H9 (cell line): ENCODE measurements at regions not wholly inside any gene's neighbourhood (a gene's known extent, or its start where the extent isn't known, plus 50 kb on each side); places are given as distances from the start of the nearest gene placed in this dataset.

Experiments used
- DNase-seq: peaks from one replicate; pipeline ENCODE4 v3.0.0-alpha.2; 2017
- H2AFZ ChIP-seq: one replicate; pipeline ENCODE4 v1.6.1; 2013; ENCODE audit warnings: mild to moderate bottlenecking, low read length, control low read depth, moderate library complexity
- H2AK5ac ChIP-seq: 2 replicates; pipeline ENCODE4 v1.6.1; 2013; ENCODE audit warnings: low read length, control low read depth, mixed read lengths; ENCODE audit not compliant: insufficient read length
- H2BK120ac ChIP-seq: one replicate; pipeline ENCODE4 v1.6.1; 2013; ENCODE audit warnings: low read depth, mild to moderate bottlenecking, low read length, control low read depth, inconsistent platforms; ENCODE audit not compliant: poor library complexity, severe bottlenecking
- H2BK12ac ChIP-seq: 2 replicates; pipeline ENCODE4 v1.6.1; 2013; ENCODE audit warnings: low read length, control low read depth, mixed read lengths, low read depth; ENCODE audit not compliant: insufficient read length
- H2BK15ac ChIP-seq: 2 replicates; pipeline ENCODE4 v1.6.1; 2013; ENCODE audit warnings: low read depth, low read length, control low read depth
- H2BK20ac ChIP-seq: one replicate; pipeline ENCODE4 v1.6.1; 2013; ENCODE audit warnings: low read depth, mild to moderate bottlenecking, low read length, control low read depth, inconsistent platforms; ENCODE audit not compliant: poor library complexity, severe bottlenecking
- H2BK5ac ChIP-seq: 2 replicates; pipeline ENCODE4 v1.6.1; 2013; ENCODE audit warnings: low read length, control low read depth, mixed read lengths; ENCODE audit not compliant: insufficient read length
- H3K14ac ChIP-seq: 2 replicates; pipeline ENCODE4 v1.6.1; 2013; ENCODE audit warnings: low read length, control low read depth; ENCODE audit not compliant: insufficient read depth
- H3K18ac ChIP-seq: 2 replicates; pipeline ENCODE4 v1.6.1; 2013; ENCODE audit warnings: low read depth, mild to moderate bottlenecking, mixed read lengths, low read length, control low read depth; ENCODE audit not compliant: insufficient read length
- H3K23ac ChIP-seq: 2 replicates; pipeline ENCODE4 v1.6.1; 2013; ENCODE audit warnings: low read length, control low read depth, mixed read lengths, low read depth; ENCODE audit not compliant: insufficient read length
- H3K23me2 ChIP-seq: 2 replicates; pipeline ENCODE4 v1.6.1; 2013; ENCODE audit warnings: low read depth, mild to moderate bottlenecking, mixed read lengths, low read length, control low read depth; ENCODE audit not compliant: insufficient read length, poor library complexity, severe bottlenecking
- H3K27ac ChIP-seq: 2 replicates; pipeline ENCODE4 v1.5.1; 2013; ENCODE audit warnings: low read length, control low read depth, mixed read lengths, low read depth; ENCODE audit not compliant: insufficient read length
- H3K27me3 ChIP-seq: 2 replicates; pipeline ENCODE4 v1.6.1; 2013; ENCODE audit warnings: low read length, control low read depth, inconsistent platforms; ENCODE audit not compliant: insufficient read depth
- H3K4ac ChIP-seq: 2 replicates; pipeline ENCODE4 v1.6.1; 2013; ENCODE audit warnings: low read depth, mild to moderate bottlenecking, control low read depth, inconsistent platforms, low read length, moderate library complexity
- H3K4me1 ChIP-seq: 2 replicates; pipeline ENCODE4 v1.6.1; 2013; ENCODE audit warnings: low read length, control low read depth, inconsistent platforms; ENCODE audit not compliant: insufficient read depth
- H3K4me2 ChIP-seq: 2 replicates; pipeline ENCODE4 v1.6.1; 2013; ENCODE audit warnings: low read length, control low read depth, mixed read lengths; ENCODE audit not compliant: insufficient read length, insufficient read depth
- H3K56ac ChIP-seq: 2 replicates; pipeline ENCODE4 v1.6.1; 2013; ENCODE audit warnings: low read depth, mild to moderate bottlenecking, mixed read lengths, low read length, control low read depth; ENCODE audit not compliant: insufficient read length
- H3K79me1 ChIP-seq: 2 replicates; pipeline ENCODE4 v1.6.1; 2013; ENCODE audit warnings: low read depth, mild to moderate bottlenecking, moderate library complexity, low read length, control low read depth, inconsistent platforms; ENCODE audit not compliant: insufficient read depth, poor library complexity, severe bottlenecking
- H3K79me2 ChIP-seq: 2 replicates; pipeline ENCODE4 v1.6.1; 2013; ENCODE audit warnings: low read length, control low read depth, inconsistent platforms; ENCODE audit not compliant: insufficient read depth
- H3K9ac ChIP-seq: 2 replicates; pipeline ENCODE4 v1.6.1; 2013; ENCODE audit warnings: low read length, control low read depth, mixed read lengths; ENCODE audit not compliant: insufficient read length; ENCODE audit errors: extremely low read depth
- H3K9me3 ChIP-seq: one replicate; pipeline ENCODE4 v1.6.1; 2013; ENCODE audit warnings: low read depth, low read length, inconsistent platforms; ENCODE audit not compliant: control insufficient read depth
- H3T11ph ChIP-seq: one replicate; pipeline ENCODE4 v1.6.1; 2013; ENCODE audit warnings: mild to moderate bottlenecking, low read length, control low read depth, inconsistent platforms
- H4K20me1 ChIP-seq: one replicate; pipeline ENCODE4 v1.6.1; 2013; ENCODE audit not compliant: control insufficient read depth, insufficient read length, insufficient read depth
- H4K5ac ChIP-seq: 2 replicates; pipeline ENCODE4 v1.6.1; 2013; ENCODE audit warnings: low read depth, mild to moderate bottlenecking, mixed read lengths, low read length, control low read depth; ENCODE audit not compliant: insufficient read length
- H4K8ac ChIP-seq: replicated peaks from 2 replicates; pipeline ENCODE4 v1.6.1; 2013; ENCODE audit warnings: low read length, control low read depth, mixed read lengths, low read depth; ENCODE audit not compliant: insufficient read length
- H4K91ac ChIP-seq: 2 replicates; pipeline ENCODE4 v1.6.1; 2013; ENCODE audit warnings: low read depth, mild to moderate bottlenecking, moderate library complexity, mixed read lengths, low read length, control low read depth; ENCODE audit not compliant: insufficient read length
- H3K27ac Mint-ChIP-seq, 3 experiments: 2 replicates in 2 of 3; 3 replicates in 1 of 3; pipeline ENCODE4 v1.8.0; 2020 to 2021; ENCODE audit warnings: mixed read lengths in 3 of 3, mild to moderate bottlenecking in 1 of 3, moderate library complexity in 1 of 3
- H3K27me3 Mint-ChIP-seq: 2 replicates; pipeline ENCODE4 v1.8.0; 2021; ENCODE audit warnings: low read depth, mild to moderate bottlenecking, moderate library complexity, mixed read lengths
- H3K36me3 Mint-ChIP-seq, 3 experiments: 2 replicates in 2 of 3; 3 replicates in 1 of 3; pipeline ENCODE4 v1.8.0; 2020 to 2021; ENCODE audit warnings: low read depth in 3 of 3, mixed read lengths in 3 of 3; ENCODE audit not compliant: insufficient read depth in 1 of 3
- H3K4me1 Mint-ChIP-seq, 2 experiments: 2 replicates each; pipeline ENCODE4 v1.8.0; 2020; ENCODE audit warnings: mixed read lengths in 2 of 2
- H3K4me3 Mint-ChIP-seq, 2 experiments: 2 replicates in 1 of 2; 3 replicates in 1 of 2; pipeline ENCODE4 v1.8.0; 2020 to 2021; ENCODE audit warnings: mild to moderate bottlenecking in 2 of 2, mixed read lengths in 2 of 2, moderate library complexity in 1 of 2
- H3K9me3 Mint-ChIP-seq, 2 experiments: 2 replicates in 1 of 2; 3 replicates in 1 of 2; pipeline ENCODE4 v1.8.0; 2020; ENCODE audit warnings: mild to moderate bottlenecking in 2 of 2, mixed read lengths in 2 of 2, moderate library complexity in 1 of 2
- WGBS: extraction: QIAGEN DNeasy Blood & Tissue Kit; methylation state at CpG from one replicate; pipeline ENCODE4 v1.1.7; 2013; ENCODE audit warnings: missing lambda C conversion rate, low lambda C conversion rate, mixed read lengths; ENCODE audit not compliant: insufficient read length; ENCODE audit errors: extremely low coverage; 5-methylcytosine and 5-hydroxymethylcytosine counted together
- TF ChIP-seq, protein P1 (sequence below): fragments of 200-600 bp; sonication (generic); conservative IDR thresholded peaks from 3 replicates; pipeline ENCODE4 v1.8.0; 2021; ENCODE audit warnings: antibody characterized with exemption, mild to moderate bottlenecking

GRCh38 chr6:105995391-105995865, 90.7 kb upstream of the PRDM1 start:
- Mint-ChIP-seq H3K27ac (no peak overlapping the region), H3K36me3 (no peaks in the 10 kb centered on the region), H3K27me3 (peaks cover 78% of the 10 kb centered on the region), H3K4me3 (peak overlapping the region; percentile 78 to 89), H3K4me1 (peaks cover 28 to 30% of the 10 kb centered on the region in 2 experiments), H3K9me3 (peaks cover 4 to 7% of the 10 kb centered on the region in 2 experiments; a peak in 3 of 5 replicates)
- Histone ChIP-seq H3K4me2 (peak overlapping the region; percentile 87), H3K23me2 (peaks cover 28% of the 10 kb centered on the region), H4K8ac (no peak overlapping the region), H2AK5ac (no peak overlapping the region), H3K27me3 (peaks cover 49% of the 10 kb centered on the region), H4K20me1 (peaks cover 2% of the 10 kb centered on the region), H3K4ac (no peak overlapping the region), H3K23ac (no peak overlapping the region), H3K9ac (no peak overlapping the region), H3K79me2 (no peaks in the 10 kb centered on the region), H4K5ac (no peak overlapping the region), H4K91ac (no peak overlapping the region), H2AFZ (no peak overlapping the region), H3K9me3 (no peaks in the 10 kb centered on the region), H2BK120ac (no peak overlapping the region), H3K18ac (no peak overlapping the region), H2BK15ac (no peak overlapping the region), H3K14ac (no peak overlapping the region), H2BK20ac (no peak overlapping the region), H3K27ac (no peak overlapping the region), H3T11ph (no peak overlapping the region), H3K79me1 (no peaks in the 10 kb centered on the region), H2BK12ac (no peak overlapping the region), H2BK5ac (no peak overlapping the region), H3K4me1 (peaks cover 4% of the 10 kb centered on the region; the same call in 1 of the 2 replicates), H3K56ac (no peak overlapping the region)
- no peak for DNase-seq
- TF ChIP-seq, protein P1, sequence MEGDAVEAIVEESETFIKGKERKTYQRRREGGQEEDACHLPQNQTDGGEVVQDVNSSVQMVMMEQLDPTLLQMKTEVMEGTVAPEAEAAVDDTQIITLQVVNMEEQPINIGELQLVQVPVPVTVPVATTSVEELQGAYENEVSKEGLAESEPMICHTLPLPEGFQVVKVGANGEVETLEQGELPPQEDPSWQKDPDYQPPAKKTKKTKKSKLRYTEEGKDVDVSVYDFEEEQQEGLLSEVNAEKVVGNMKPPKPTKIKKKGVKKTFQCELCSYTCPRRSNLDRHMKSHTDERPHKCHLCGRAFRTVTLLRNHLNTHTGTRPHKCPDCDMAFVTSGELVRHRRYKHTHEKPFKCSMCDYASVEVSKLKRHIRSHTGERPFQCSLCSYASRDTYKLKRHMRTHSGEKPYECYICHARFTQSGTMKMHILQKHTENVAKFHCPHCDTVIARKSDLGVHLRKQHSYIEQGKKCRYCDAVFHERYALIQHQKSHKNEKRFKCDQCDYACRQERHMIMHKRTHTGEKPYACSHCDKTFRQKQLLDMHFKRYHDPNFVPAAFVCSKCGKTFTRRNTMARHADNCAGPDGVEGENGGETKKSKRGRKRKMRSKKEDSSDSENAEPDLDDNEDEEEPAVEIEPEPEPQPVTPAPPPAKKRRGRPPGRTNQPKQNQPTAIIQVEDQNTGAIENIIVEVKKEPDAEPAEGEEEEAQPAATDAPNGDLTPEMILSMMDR, result no peak
- no CpG with 5 or more reads among the region's 6 CpGs for WGBS
